B cell (primary cell): ENCODE measurements at regions not wholly inside any gene's neighbourhood (a gene's known extent, or its start where the extent isn't known, plus 50 kb on each side); places are given as distances from the start of the nearest gene placed in this dataset.

Experiments
- ATAC-seq: fragments of 200-7000 bp; cut with Tn5 transposase; one replicate; pipeline ENCODE4 v1.10.0; 2021; ENCODE audit warnings: low read depth, mild to moderate bottlenecking, moderate number of reproducible peaks, moderate library complexity
- CTCF ChIA-PET: fragments of 350-600 bp; sonication (Branson Sonifier 250); formaldehyde crosslinking; loops from one replicate; lab custom pipeline; 2021; ENCODE audit warnings: antibody characterized with exemption, inconsistent platforms; lab: Charles Lee
- POLR2A ChIA-PET: fragments of 350-600 bp; sonication (Branson Sonifier 250); formaldehyde crosslinking; loops from one replicate; lab custom pipeline; 2021; ENCODE audit warnings: antibody characterized with exemption; lab: Charles Lee
- DNase-seq: peaks from one replicate; pipeline ENCODE4 v3.0.0; 2013
- H2AFZ ChIP-seq: 2 replicates; pipeline ENCODE4 v1.6.1; 2012; ENCODE audit warnings: mild to moderate bottlenecking, low read depth, low read length; ENCODE audit not compliant: insufficient read depth, poor library complexity, severe bottlenecking
- H3K27ac ChIP-seq, 2 donors: 1 replicate in 1 of 2; 2 replicates in 1 of 2; pipeline ENCODE4 v1.5.1; 2012 to 2013; ENCODE audit warnings: low read length in 2 of 2, mild to moderate bottlenecking in 2 of 2, moderate library complexity in 1 of 2
- H3K27me3 ChIP-seq, 4 experiments: fragments of 200-600 bp in 1 of 4; sonication (generic) in 1 of 4; replicated peaks in 1 of 4; 1 replicate in 2 of 4; 2 replicates in 2 of 4; pipeline versions ENCODE4 v1.6.1 to v1.7.0; 2013 to 2016; ENCODE audit warnings: low read length in 3 of 4, mild to moderate bottlenecking in 2 of 4, mixed read lengths in 1 of 4, moderate library complexity in 1 of 4; ENCODE audit not compliant: insufficient read depth in 4 of 4, control insufficient read depth in 3 of 4; ENCODE audit errors: control extremely low read depth in 1 of 4
- H3K36me3 ChIP-seq, 2 experiments: replicated peaks in 1 of 2; 1 replicate in 1 of 2; 2 replicates in 1 of 2; pipeline versions ENCODE4 v1.6.1 to v1.7.1; 2013; ENCODE audit warnings: low read length in 1 of 2; ENCODE audit not compliant: insufficient read depth in 2 of 2, control insufficient read depth in 1 of 2; ENCODE audit errors: control extremely low read depth in 1 of 2, extremely low read depth in 1 of 2
- H3K4me1 ChIP-seq, 2 donors: fragments of 200-600 bp in 1 of 2; sonication (generic) in 1 of 2; 1 replicate in 1 of 2; 2 replicates in 1 of 2; pipeline versions ENCODE4 v1.5.1 to v1.6.1; 2013 to 2017; ENCODE audit warnings: low read length in 2 of 2; ENCODE audit not compliant: control insufficient read depth in 2 of 2, insufficient read depth in 2 of 2
- H3K4me2 ChIP-seq: replicated peaks from 2 replicates; pipeline ENCODE3; 2012; ENCODE audit warnings: mild to moderate bottlenecking, low read depth, low read length; ENCODE audit not compliant: poor library complexity, severe bottlenecking
- H3K4me3 ChIP-seq, 5 experiments: fragments of 200-600 bp in 1 of 5; sonication (generic) in 1 of 5; 1 replicate in 3 of 5; 2 replicates in 2 of 5; pipeline versions ENCODE4 v1.5.1 to v1.7.0; 2011 to 2016; ENCODE audit warnings: low read length in 4 of 5, mild to moderate bottlenecking in 4 of 5, low read depth in 2 of 5, control low read depth in 1 of 5, moderate library complexity in 1 of 5; ENCODE audit not compliant: insufficient read depth in 1 of 5; ENCODE audit errors: control extremely low read depth in 1 of 5, extremely low read depth in 1 of 5
- H3K79me2 ChIP-seq: fragments of 200-600 bp; sonication (generic); one replicate; pipeline ENCODE4 v1.6.0; 2016; ENCODE audit warnings: low read length; ENCODE audit not compliant: control insufficient read depth, insufficient read depth
- H3K9ac ChIP-seq: fragments of 200-600 bp; sonication (generic); 2 replicates; pipeline ENCODE4 v1.6.1; 2017; ENCODE audit warnings: mild to moderate bottlenecking, low read length, moderate library complexity
- H3K9me3 ChIP-seq, 3 donors: one replicate each; pipeline versions ENCODE4 v1.6.1 to v1.7.1; 2013; ENCODE audit warnings: low read length in 2 of 3; ENCODE audit not compliant: control insufficient read depth in 2 of 3, insufficient read depth in 1 of 3; ENCODE audit errors: control extremely low read depth in 1 of 3
- H4K20me1 ChIP-seq: 2 replicates; pipeline ENCODE4 v1.6.0; 2012; ENCODE audit warnings: mild to moderate bottlenecking, low read length; ENCODE audit not compliant: insufficient read depth, control insufficient read depth, poor library complexity, severe bottlenecking
- H3K27ac Mint-ChIP-seq: one replicate; pipeline ENCODE4 v1.8.0; 2021; ENCODE audit warnings: mixed read lengths
- H3K27me3 Mint-ChIP-seq: one replicate; pipeline ENCODE4 v1.8.0; 2021; ENCODE audit warnings: mixed read lengths
- H3K4me1 Mint-ChIP-seq: one replicate; pipeline ENCODE4 v1.8.0; 2021; ENCODE audit warnings: mixed read lengths
- H3K4me3 Mint-ChIP-seq: one replicate; pipeline ENCODE4 v1.8.0; 2021; ENCODE audit warnings: mixed read lengths
- H3K9me3 Mint-ChIP-seq: one replicate; pipeline ENCODE4 v1.8.0; 2022; ENCODE audit warnings: mixed read lengths; ENCODE audit not compliant: insufficient read depth
- CTCF ChIP-seq: fragments of 200-600 bp; IDR thresholded peaks from one replicate; pipeline ENCODE4 v1.8.0; 2022; ENCODE audit warnings: antibody characterized with exemption, mild to moderate bottlenecking
- EZH2 ChIP-seq: IDR thresholded peaks from 2 replicates; pipeline ENCODE4 v1.6.1; 2012; ENCODE audit warnings: borderline replicate concordance, low read depth, mild to moderate bottlenecking, moderate library complexity, low read length; ENCODE audit not compliant: insufficient read depth, poor library complexity, severe bottlenecking
- WGBS: methylation state at CpG from one replicate; pipeline ENCODE4 v1.1.5; 2013; ENCODE audit warnings: missing lambda C conversion rate; ENCODE audit not compliant: insufficient coverage; 5-methylcytosine and 5-hydroxymethylcytosine counted together
- intact Hi-C: fragments of 100-400 bp; cut with micrococcal nuclease; formaldehyde crosslinking; loops from one replicate; pipeline ENCODE4 v1.10.0; 2022

GRCh38 chr13:111604097-111604496, 283.7 kb downstream of the TEX29 start:
- Histone ChIP-seq H4K20me1 (no peaks in the 10 kb centered on the region), H3K27me3 (no peaks in the 10 kb centered on the region), H3K79me2 (no peaks in the 10 kb centered on the region), H3K4me1 (no peaks in the 10 kb centered on the region), H2AFZ (no peak overlapping the region), H3K27ac (no peak overlapping the region), H3K9me3 (peaks cover 0 to 5% (median 1%) of the 10 kb centered on the region in 3 donors), H3K36me3 (no peaks in the 10 kb centered on the region), H3K4me2 (no peak overlapping the region), H3K9ac (no peak overlapping the region), H3K4me3 (no peak overlapping the region)
- TF ChIP-seq EZH2 (no peak), CTCF (no peak)
- H3K9me3 Mint-ChIP-seq, result no peaks in the 10 kb centered on the region
- POLR2A ChIA-PET, result no interaction called here
- ATAC-seq (no peak), DNase-seq (no peak)
- over 99% methylated on average over 12 of the region's 14 CpGs for WGBS
- no peak overlapping the region for H3K4me3 Mint-ChIP-seq
- H3K4me1 Mint-ChIP-seq, result no peaks in the 10 kb centered on the region
- H3K27ac Mint-ChIP-seq, result no peak overlapping the region
- H3K27me3 Mint-ChIP-seq, result no peaks in the 10 kb centered on the region
- CTCF ChIA-PET, result no interaction called here
- intact Hi-C loops, result no loop called here

DNA sequence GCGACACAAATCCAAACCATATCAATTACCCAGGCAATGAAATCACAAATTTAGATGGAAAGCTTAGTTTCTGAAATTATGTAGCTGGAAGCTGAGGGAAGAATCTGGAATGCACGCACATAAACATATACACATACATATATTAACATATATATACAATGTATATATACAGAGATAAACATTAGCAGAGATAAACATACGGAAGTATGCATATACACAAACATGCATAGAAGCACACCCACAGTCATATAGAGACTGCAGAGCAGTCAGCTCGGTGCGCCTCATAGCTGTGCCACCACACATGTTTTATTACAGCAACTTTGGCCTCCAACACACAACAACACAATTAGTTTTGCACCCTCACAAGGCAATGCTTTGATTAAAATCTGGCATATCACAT, 288.1 kb downstream of the TEX29 start:
- no peaks in the 10 kb centered on the region for H3K4me1 Mint-ChIP-seq
- no peak for ATAC-seq
- no peak overlapping the region for H3K9ac ChIP-seq
- POLR2A ChIA-PET, result no interaction called here
- H3K27ac ChIP-seq, result no peak overlapping the region
- intact Hi-C loops, result no loop called here
- H3K27ac Mint-ChIP-seq, result no peak overlapping the region
- H4K20me1 ChIP-seq, result no peaks in the 10 kb centered on the region
- H3K9me3 Mint-ChIP-seq, result no peaks in the 10 kb centered on the region
- no peak overlapping the region for H3K4me2 ChIP-seq
- no peak overlapping the region for H2AFZ ChIP-seq
- no peaks in the 10 kb centered on the region for H3K79me2 ChIP-seq
- no peak overlapping the region for H3K4me3 ChIP-seq
- DNase-seq, result no peak
- WGBS, result 100% methylated on average over 1 of the region's 5 CpGs
- H3K4me3 Mint-ChIP-seq, result no peak overlapping the region
- peaks cover 0 to 11% (median 1%) of the 10 kb centered on the region in 3 donors for H3K9me3 ChIP-seq
- CTCF ChIA-PET, result no interaction called here
- H3K36me3 ChIP-seq, result no peaks in the 10 kb centered on the region
- TF ChIP-seq CTCF, result no peak
- no peak for TF ChIP-seq EZH2
- H3K27me3 ChIP-seq, result no peaks in the 10 kb centered on the region
- no peaks in the 10 kb centered on the region for H3K27me3 Mint-ChIP-seq
- no peaks in the 10 kb centered on the region for H3K4me1 ChIP-seq
